COLO668 (cell line): ENCODE measurements at regions not wholly inside any gene's neighbourhood (a gene's known extent, or its start where the extent isn't known, plus 50 kb on each side); places are given as distances from the start of the nearest gene placed in this dataset.

ENCODE experiments used
- DNase-seq: peaks from one replicate; lab custom pipeline; 2025; ENCODE audit not compliant: unreplicated experiment; lab: John Stamatoyannopoulos, UW

- no peak for DNase-seq
These were observed 168.5 kb upstream of the TCERG1L start for GRCh38 chr10:131480066-131480465.

- DNase-seq = no peak
These were observed 169.3 kb upstream of the TCERG1L start for GRCh38 chr10:131480861-131481260.

DNA sequence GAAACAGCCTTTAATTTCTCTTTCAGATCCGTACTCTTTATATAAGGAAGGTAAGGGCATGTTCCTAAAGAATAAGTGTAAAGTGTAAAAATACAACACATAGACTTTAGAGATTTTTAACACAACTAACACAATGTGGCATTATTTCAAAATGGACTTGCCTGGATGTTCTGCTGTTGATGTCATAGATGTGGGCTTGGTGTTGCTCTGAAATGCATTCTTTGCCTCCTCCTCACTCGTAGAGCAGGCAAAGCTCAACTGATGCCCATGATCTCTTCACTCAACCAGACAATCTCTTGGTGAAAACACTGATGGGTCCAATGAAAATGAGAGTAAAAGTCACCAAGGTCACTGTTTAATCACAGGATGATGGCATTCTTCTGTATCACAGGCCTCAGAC is 174.2 kb upstream of the TCERG1L start:
- no peak for DNase-seq

GRCh38 chr10:131487822-131488221 is 176.3 kb upstream of the TCERG1L start:
- no peak for DNase-seq

DNA sequence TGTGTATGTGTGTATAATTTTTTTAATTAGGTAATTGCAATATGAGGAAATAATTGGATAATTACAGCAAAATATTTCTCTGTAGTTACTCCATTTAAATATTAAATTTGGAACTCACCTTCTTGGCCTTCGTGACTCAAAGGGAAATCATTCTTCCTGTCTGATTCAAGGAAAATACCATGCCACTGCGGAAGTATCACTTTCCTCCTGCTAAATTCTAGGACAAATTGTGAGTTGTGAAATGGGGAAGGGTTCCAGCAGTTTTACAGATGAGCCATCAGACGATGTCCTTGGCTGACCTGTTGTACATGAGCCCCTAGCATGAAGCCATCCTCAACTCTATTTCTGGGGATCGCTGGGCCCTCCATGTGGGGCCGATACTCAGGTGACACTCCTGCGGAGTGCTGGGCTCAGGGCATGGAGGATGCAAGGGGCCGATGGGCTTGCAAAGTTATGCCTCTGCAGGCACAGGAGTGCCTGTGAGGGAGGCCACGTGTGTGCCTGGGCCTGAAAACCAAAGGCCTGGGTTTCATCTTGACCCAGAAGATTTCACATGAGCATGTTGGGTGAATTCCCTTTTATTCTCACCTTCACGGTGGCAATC is 179.6 kb upstream of the TCERG1L start:
- no peak for DNase-seq

DNA sequence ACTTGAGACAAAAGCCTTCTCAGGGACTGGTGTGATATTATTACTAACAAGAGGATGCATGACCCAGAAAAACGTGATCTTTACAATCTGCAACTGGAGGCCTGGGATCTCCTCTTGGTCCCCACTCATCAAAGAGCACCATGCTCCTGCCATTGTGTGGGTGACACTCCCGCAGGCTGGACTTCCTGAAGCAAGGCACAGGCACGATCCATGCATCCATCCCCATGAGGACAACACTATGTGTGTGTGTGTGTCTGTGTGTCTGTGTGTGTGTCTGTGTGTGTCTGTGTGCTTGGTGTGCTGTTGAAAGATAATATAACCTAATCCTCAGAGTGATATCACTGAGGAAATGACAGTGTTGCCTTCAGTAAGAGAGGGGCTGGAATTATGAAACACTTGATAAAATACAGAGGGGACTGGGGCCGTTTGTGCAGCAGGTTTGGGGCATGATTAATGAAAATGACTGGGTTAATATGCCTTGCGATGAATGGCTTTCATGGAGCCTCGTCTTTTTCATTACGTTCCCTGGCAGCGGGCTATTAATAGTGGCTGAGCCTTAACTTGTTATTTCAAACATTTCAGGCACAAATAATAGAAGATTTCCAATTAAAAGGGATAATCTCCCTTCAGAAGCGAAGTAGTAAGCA is 180.8 kb upstream of the TCERG1L start:
- no peak for DNase-seq

DNA sequence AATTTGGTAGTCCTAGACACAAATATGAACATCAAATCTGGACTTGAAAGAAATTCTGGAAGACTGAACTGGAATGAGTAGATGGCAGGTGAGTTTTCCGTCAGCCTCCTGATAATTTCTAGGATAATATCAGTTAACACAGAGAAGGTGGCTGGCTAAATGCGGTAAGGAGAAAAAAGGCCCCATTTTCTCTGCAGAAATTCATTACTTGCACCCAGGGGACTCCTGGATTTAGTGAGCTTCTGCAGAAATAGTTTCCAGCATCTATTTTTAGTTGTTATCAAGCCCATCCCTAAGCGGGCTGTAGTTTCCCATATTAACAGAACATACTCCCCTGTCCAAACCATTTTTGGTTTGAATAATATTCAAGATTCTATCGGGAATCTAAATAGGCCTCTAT is 181.9 kb upstream of the TCERG1L start:
- DNase-seq = no peak

DNA sequence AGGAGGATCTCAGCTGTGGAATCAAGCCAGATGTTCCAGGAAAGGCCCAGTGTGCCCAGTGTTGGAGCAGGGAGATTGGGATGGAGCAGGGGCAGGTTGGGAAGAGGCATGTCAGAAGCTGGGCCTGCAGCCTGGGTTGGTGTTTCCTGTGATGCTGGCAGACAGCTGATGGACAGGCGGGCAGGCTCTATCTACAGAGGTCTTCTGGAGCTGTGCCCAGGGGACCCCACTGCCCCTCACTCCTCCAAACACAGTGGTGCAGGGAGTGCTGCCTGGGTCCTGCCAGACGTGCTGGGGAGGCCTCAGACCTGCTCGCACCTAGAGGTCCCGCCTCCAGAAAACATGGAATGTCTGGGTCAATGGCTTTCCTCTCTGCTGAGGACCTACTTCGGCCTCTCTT is 182.9 kb upstream of the TCERG1L start:
- no peak for DNase-seq

- DNase-seq = no peak
These were observed 183.7 kb upstream of the TCERG1L start for GRCh38 chr10:131495224-131495623.

DNA sequence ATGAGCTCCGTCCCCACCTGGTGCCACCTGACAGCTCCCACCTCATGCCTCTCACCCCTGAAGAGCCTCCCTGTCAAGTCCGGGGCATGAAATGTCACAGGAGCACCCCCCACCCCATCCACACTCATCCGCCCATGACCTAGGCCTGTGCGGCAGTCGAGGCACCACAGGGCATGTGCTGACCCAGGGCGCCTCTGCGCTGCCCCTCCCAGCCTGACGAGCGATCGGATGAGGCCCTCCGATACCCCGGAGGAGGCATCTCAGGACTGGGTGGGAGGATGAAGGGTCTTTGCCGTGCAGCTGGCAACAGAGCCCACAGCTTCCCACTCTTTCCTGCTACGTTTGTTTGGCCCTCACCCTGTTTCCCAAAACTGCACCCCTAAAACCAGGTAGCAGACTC is 184.4 kb upstream of the TCERG1L start:
- no peak for DNase-seq

- no peak for DNase-seq
These were observed 185.0 kb upstream of the TCERG1L start for GRCh38 chr10:131496351-131497052.

DNA sequence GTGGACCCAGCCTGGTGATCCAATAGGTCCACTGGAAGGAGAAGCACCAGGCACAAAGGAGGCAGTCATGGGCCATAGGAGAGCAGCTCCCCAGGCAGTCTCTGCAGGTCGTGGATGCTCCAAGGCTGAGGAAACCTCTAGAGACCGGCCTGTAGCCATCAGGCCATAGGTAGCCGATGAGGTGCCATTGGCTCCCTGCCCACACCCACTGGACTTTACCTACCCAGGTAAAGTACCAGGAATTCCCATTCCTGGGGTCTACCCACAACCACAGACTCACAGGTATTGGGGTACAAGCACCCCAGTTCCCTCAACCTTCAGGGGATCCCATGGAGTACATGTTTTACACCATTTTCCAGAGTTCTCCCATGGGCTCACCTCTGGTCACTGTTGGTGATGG is 188.0 kb upstream of the TCERG1L start:
- DNase-seq = no peak

- DNase-seq = no peak
These were observed 188.7 kb upstream of the TCERG1L start for GRCh38 chr10:131500181-131500580.

GRCh38 chr10:131500892-131501291 is 189.4 kb upstream of the TCERG1L start:
- DNase-seq = no peak

GRCh38 chr10:131503992-131504391 is 192.5 kb upstream of the TCERG1L start:
- no peak for DNase-seq

DNA sequence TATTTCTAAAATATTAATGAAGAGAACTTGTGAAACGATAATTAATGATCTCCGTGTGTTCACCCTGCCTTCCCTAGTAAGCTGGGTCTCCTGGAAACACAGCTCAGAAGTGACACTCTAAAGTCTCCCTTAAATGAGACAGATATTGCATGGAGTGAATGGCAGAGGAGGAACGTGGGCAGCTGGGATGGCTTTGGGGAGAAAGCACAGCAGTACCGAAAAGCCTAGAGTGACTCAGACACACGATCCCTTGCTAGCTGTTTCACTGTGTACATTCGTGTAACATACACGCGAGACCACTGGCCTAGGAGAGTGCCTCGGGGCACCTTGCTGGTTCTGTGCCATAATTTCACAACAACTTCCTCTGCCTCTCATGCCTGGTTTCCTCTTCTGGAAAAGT is 199.9 kb upstream of the TCERG1L start:
- DNase-seq = no peak

GRCh38 chr10:131512852-131513251 is 201.3 kb upstream of the TCERG1L start:
- no peak for DNase-seq

- no peak for DNase-seq
These were observed 201.9 kb upstream of the TCERG1L start for GRCh38 chr10:131513445-131513844.

DNA sequence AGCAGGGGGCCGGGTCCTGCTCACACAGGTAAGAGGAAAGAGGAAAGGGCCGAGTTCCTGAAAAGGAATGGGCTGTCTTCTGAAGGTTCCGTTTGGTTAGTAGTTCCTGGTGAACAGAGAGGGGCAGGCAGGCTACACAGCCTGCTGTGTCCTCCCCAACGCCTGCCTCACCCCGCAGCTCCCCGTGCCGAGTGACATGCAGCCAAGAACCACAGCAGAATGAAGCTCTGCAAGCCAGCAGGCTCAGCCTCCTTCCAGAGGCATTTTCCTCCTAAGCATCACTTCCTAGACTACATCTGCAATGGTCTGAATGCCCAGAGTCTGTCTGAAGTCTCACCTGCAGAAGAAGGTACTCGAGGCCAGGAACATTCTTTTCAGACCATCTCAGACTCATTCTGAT is 202.4 kb upstream of the TCERG1L start:
- DNase-seq = no peak

DNA sequence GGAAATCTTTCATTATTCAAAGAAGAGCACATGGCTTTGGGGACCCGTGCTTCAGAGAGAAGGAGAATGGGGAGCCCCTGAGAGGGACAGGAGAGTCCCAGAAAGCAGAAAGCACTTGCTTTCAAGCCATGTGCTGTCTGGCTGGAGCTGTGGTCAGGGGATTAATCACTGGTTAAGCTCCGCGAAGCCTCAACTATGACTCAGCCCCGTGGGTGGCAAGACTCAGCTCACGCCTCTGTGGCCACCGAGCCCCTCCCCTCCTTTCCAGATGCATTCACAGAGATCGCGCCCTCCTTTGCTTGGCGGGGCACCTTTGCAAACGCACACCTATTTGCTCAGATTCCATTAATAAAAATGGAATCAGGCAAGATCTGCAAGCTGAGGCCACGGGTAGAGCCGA is 202.9 kb upstream of the TCERG1L start:
- DNase-seq = no peak

- no peak for DNase-seq
These were observed 204.8 kb upstream of the TCERG1L start for GRCh38 chr10:131516285-131516684.

DNA sequence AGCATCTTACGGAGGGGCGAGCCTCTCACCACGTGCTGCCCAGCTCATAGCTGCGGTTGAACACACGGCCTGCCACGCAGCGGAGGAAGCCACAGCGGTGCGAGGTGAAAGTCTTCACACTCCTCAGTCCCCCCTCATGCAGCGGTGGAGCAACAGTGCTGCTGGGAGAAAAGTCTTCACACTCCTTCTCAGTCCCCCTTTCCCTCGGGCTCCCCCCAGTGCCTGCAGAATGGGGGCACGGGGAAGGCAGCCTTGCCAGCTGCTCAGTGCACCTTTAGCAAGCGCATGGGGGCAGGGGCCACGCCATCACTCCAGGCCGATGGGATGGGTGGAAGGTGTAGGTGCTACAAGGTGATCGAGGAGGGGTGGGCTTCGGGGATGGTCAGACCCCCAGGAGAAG is 206.3 kb upstream of the TCERG1L start:
- DNase-seq = no peak
